Hematopoietic multipotent progenitor cell treated with erythropoietin and hydrocortisone succinate and interleukin-3 and kit ligand, for 17 days (in vitro differentiated cells): ENCODE measurements at regions not wholly inside any gene's neighbourhood (a gene's known extent, or its start where the extent isn't known, plus 50 kb on each side); places are given as distances from the start of the nearest gene placed in this dataset.

Source experiments
- DNase-seq: peaks from one replicate; pipeline ENCODE4 v3.0.0-alpha.2; 2015; ENCODE audit warnings: low spot score

GRCh38 chr9:107992271-107992670 lies 502.7 kb upstream of the KLF4 start:
- DNase-seq: no peak

DNA sequence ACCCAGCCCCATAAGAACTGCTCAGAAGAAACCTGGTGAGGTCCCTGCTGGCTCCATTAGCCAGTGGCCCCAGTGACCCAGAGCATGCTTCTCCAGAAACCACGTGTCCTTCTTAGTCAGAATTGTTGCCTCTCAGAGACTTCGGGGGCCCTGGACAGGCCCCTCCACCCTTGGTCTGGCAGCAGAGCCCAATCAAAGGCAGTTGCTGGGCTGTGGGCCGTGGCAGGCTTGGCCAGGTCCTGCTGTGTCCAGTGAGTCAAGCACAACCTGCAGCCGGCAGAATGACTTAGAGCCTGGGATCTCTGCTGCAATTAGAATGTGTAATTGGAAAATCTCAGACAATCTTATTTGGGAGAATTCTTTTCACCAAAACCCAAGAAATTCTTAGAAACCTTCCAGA lies 502.0 kb upstream of the KLF4 start:
- no peak for DNase-seq

DNA sequence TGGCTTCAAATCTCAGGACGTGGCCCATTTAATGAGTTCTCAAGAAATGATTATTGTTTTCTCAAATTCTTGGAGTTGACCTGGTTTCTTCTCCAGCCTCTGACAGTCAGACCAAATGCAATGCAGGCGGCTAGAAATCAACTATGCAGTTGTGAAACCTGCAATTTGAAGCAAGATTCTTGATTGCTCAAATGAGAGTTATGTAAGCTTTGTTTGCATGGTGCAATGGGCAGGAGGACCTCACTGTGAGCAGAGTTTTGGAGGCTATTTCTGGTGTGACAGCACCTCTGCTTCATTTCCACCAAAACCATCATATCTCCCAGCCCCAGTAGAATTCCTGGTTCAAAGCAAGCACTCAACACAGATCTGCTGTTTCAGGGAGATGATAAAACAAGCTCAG lies 500.0 kb upstream of the KLF4 start:
- DNase-seq: no peak

DNA sequence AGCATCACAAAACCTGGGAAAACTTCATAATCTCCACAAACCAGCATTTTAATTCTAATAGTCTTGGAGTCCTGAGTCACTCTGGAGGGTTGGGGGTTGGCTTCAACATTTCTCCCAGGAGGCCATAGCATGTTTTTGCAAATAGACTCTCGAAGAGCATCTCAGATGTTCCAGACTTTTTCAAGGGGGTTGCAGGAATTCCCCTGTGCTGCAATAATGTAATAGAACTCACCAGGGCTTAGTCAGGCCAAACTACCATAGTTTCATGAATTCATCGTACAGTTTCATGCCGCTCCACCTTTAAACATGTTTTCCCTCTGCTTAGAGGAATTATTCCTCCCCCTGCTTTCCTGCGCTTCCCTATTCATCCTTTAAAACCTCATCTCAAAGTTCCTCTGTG lies 499.5 kb upstream of the KLF4 start:
- DNase-seq: no peak

DNA sequence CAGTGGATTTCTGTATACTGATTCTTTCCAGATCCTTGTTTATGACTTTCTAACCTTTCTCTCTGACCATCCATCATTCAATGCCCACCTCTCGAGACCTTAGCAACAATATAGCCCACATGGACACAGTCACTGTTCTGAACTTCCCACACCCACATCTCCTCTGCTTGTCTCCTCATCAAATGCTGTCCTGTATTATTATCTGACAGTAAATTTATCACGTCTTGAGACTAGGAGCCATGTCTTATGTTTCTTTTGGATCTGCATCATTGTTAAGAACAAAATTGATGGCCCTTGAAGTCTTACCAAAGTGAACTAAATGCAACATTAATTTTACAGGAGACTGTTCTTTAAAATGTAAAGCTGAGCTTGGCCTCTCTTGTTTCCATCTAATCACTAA lies 495.4 kb upstream of the KLF4 start:
- no peak for DNase-seq

DNA sequence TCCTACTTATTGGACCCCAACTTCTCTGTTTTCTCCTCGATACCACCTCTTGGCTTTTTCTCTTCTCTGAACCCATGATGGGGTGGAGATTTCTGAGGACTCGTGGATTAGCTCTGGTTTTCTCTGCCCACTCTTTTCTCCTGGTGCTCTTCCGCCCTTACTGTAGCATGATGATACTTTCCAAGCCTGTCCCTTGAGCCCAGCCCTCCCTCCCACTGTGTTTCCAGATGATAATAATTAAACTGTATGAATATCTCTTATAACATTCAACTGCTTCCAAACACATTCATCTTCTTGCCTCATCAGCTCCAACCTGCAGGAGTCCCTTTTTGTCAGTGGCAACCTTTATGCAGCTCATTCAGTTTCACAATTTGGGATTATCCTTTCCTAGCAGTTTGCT lies 494.2 kb upstream of the KLF4 start:
- no peak for DNase-seq

DNA sequence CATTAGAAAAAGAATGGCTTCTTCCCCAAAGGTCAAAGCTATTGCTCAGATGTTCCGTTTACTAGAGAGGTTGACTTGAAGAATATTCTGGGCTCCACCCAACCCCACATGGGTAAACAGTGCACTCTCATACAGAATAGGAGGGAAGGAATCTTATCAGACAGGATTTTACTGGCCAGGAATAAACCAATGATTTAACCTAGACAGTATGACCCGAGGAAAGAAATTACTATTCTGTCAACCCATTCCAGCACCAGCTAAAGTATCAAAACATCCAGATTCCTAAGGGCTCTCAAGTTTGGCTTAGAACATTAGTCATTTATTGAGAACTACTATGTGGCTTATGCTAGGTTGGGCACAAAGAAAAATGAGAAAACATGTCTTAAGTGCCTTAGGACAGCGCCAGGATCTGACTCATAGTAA lies 493.6 kb upstream of the KLF4 start:
- no peak for DNase-seq

GRCh38 chr9:107982745-107983144 lies 493.2 kb upstream of the KLF4 start:
- DNase-seq: no peak

DNA sequence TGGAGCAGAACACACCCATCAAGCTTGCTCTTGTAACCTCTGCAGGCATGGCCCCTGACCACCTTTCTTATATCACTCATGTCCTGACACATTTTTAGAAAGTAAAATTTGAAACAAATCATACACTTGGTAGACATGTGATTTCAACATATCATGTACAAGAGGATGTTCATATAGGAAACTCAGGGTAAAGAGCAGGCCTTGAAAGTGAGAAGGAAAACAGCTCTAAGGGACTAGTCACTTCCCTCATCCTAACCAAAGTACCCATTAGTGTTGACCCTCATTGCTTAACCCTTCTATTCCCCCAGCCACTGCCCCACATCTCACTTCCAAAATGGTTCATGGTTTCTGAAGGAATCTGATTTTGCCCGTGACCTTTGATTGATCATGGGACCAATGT lies 492.4 kb upstream of the KLF4 start:
- DNase-seq: no peak

- DNase-seq: no peak
These were observed 491.4 kb upstream of the KLF4 start for GRCh38 chr9:107980984-107981383.

DNA sequence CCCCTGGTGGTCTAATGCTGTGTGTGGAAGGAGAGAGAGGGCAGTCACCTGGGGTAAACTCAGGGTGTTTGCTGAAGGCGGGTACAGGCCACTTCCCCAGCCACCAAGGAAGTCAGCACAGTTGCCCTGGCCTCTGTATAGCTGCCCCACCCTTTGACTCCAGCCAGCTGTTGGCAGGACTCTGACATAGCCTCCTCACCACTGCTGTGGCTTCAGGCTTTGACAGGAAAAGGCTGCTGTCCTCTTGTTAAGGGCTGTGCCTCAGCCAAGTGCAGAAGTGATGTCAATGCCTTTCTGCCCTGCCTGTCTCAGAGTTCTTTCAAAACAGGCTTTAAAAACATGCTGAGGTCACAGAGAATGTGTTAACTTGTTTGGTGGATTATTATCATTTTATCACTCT lies 487.2 kb upstream of the KLF4 start:
- DNase-seq: no peak

- DNase-seq: no peak
These were observed 485.9 kb upstream of the KLF4 start for GRCh38 chr9:107975426-107976010.

DNA sequence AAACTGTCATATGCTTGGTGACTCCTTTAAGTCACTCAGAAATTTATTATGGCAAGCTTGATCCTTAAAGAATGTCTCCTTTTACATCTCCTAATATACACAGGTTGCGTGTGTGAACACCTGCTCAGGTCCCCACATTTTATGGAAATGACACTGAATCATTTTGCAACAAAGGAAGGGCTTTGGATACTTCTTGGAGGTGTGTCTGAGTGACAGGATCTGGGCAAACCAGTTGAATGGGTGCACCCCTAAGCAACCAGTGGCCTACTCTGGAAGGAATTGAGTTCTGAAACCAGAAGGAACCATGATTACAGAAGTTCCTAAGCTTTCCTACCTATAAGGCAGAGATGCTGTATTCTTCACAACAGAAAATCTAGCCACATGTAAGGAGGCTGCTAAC lies 483.9 kb upstream of the KLF4 start:
- DNase-seq: no peak

- no peak for DNase-seq
These were observed 482.8 kb upstream of the KLF4 start for GRCh38 chr9:107972346-107972745.

GRCh38 chr9:107971241-107971640 lies 481.7 kb upstream of the KLF4 start:
- DNase-seq: no peak

- no peak for DNase-seq
These were observed 481.2 kb upstream of the KLF4 start for GRCh38 chr9:107970726-107971125.

- no peak for DNase-seq
These were observed 480.2 kb upstream of the KLF4 start for GRCh38 chr9:107969727-107970126.

DNA sequence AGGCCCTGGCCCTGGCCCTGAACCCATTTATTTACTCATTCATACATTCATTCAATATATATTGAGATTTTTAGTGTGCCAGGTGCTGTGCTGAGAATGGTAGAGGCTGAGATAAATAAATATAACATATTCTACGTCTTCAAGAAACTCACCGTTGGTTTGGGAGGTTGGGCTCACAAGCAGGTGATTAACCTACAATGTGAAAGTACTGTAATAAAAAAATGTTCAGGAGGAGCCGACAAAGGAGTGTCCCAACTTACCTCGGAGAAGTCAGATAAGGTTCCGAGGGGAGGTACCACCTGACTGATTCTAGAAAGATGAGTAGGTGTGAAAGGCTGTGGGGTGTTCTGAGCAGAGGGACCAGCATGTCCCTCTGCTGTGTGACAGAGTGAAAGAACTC lies 479.6 kb upstream of the KLF4 start:
- DNase-seq: no peak

GRCh38 chr9:107963246-107963645 lies 473.7 kb upstream of the KLF4 start:
- DNase-seq: no peak

- DNase-seq: no peak
These were observed 471.3 kb upstream of the KLF4 start for GRCh38 chr9:107960916-107961315.

GRCh38 chr9:107954312-107954711 lies 464.7 kb upstream of the KLF4 start:
- no peak for DNase-seq

DNA sequence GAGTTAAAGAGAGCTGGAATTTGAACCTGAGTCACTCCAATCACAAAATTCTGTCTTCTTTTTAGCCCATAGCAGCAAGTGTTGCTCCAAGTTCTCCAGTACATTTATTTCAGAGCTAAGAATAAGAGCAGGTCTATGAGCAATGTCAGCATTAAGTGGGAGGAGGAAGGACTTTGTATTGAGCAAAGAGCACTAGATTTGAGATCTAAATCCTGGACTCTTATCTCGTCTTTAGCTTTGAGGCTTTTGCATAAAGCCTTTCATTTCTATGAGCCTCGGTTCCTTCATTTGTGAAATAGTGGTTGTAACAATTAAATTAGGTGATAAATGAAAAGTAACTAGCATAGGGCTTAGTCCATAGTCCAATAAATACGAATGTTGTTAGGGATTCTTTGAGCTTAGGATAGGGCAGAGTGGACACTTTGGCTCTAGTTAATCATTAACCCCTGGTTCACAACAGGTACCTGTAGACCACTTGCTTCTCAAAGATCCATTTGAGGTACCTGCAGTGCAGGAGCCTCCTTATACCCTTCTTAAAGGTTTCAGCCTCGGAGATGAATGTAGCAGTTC lies 464.1 kb upstream of the KLF4 start:
- DNase-seq: no peak

- no peak for DNase-seq
These were observed 463.2 kb upstream of the KLF4 start for GRCh38 chr9:107952773-107953172.

DNA sequence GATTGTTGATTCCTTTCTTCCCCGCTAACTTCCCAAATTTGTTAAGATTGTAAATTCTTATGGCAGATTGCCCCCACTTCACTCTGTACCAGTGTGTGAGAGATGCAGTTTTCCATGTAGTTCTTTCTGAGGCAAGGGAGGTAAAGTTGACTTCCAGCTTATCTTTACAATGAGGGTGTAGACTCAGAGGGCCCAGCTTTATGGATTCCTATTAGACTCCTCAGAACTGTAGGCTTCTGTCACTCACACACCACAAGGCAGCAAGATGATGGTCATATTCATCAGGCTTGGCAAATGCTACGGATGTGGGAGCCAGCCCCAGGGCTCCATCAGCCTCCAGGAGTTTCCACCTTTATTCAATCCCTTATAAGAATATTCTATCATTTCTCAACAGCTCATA lies 461.9 kb upstream of the KLF4 start:
- no peak for DNase-seq

DNA sequence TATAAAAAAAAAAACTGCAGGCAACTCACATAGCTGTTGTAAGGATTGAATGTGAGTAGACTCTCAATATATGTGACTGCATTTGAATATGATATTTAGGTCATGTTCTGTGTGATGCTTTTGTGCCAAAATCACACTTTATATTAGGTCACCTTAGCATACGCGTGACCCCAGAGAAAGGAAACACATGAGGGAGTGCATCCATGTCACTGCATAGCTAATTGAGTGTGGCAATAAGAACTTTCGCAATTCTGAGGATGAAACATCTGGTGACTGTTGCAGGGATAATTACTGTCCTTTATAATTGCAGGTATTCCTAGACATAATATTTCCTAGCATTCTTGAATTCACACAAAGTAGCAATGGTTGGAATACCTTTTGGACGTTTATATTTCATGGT lies 459.5 kb upstream of the KLF4 start:
- no peak for DNase-seq
